ENCODE measurements at regions not wholly inside any gene's neighbourhood (a gene's known extent, or its start where the extent isn't known, plus 50 kb on each side); places are given as distances from the start of the nearest gene placed in this dataset.

- Histone ChIP-seq H3K4me2 (ENCODE audit: insufficient read depth, low read length) (no peak overlapping the region), H3K4me1 (ENCODE audit: insufficient read depth, low read length) (no peaks in the 10 kb centered on the region), H3K27ac (ENCODE audit: low read length) (no peak overlapping the region), H3K4me3 (ENCODE audit: low read depth in 1 of 2, low read length in 2 of 2) (no peak overlapping the region), H3K36me3 (ENCODE audit: insufficient read depth, low read length) (no peaks in the 10 kb centered on the region), H2AFZ (ENCODE audit: low read depth, low read length) (no peak overlapping the region), H3K79me2 (ENCODE audit: insufficient read depth, low read length) (no peaks in the 10 kb centered on the region), H3K27me3 (ENCODE audit: insufficient read depth, low read length, poor library complexity) (peaks cover 4% of the 10 kb centered on the region), H3K9ac (ENCODE audit: low read depth, low read length) (no peak overlapping the region), H3K9me3 (ENCODE audit: insufficient read depth, low read length, severe bottlenecking) (no peaks in the 10 kb centered on the region), H4K20me1 (ENCODE audit: insufficient read depth, low read length) (no peaks in the 10 kb centered on the region; the same call in 1 of the 2 replicates)
- DNase-seq: no peak
- TF ChIP-seq CTCF (IDR thresholded peaks at IDR 0.05; ENCODE audit: borderline replicate concordance, extremely low read depth, low read length, poor library complexity, severe bottlenecking): no peak
- no peak for TF ChIP-seq EZH2 (IDR thresholded peaks at IDR 0.05; ENCODE audit: borderline replicate concordance, low read depth, low read length, severe bottlenecking)
- ATAC-seq (ENCODE audit: insufficient read depth, low read depth): no peak
Measured at GRCh38 chr2:120564213-120565094, 171.2 kb upstream of the GLI2 start.

- no peak for DNase-seq
- H3K9me3 ChIP-seq (ENCODE audit: insufficient read depth, low read length, severe bottlenecking): no peaks in the 10 kb centered on the region
- no peak overlapping the region for H3K4me3 ChIP-seq (ENCODE audit: low read depth in 1 of 2, low read length in 2 of 2)
- H3K27ac ChIP-seq (ENCODE audit: low read length): no peak overlapping the region
- no peak for ATAC-seq (ENCODE audit: insufficient read depth, low read depth)
- TF ChIP-seq CTCF (IDR thresholded peaks at IDR 0.05; ENCODE audit: borderline replicate concordance, extremely low read depth, low read length, poor library complexity, severe bottlenecking) (no peak), EZH2 (IDR thresholded peaks at IDR 0.05; ENCODE audit: borderline replicate concordance, low read depth, low read length, severe bottlenecking) (no peak)
- H3K27me3 ChIP-seq (ENCODE audit: insufficient read depth, low read length, poor library complexity): peaks cover 4% of the 10 kb centered on the region
- H3K4me2 ChIP-seq (ENCODE audit: insufficient read depth, low read length): no peak overlapping the region
- no peak overlapping the region for H2AFZ ChIP-seq (ENCODE audit: low read depth, low read length)
- no peaks in the 10 kb centered on the region for H3K4me1 ChIP-seq (ENCODE audit: insufficient read depth, low read length)
- H3K9ac ChIP-seq (ENCODE audit: low read depth, low read length): no peak overlapping the region
- no peaks in the 10 kb centered on the region for H3K79me2 ChIP-seq (ENCODE audit: insufficient read depth, low read length)
- no peaks in the 10 kb centered on the region; the same call in 1 of the 2 replicates for H4K20me1 ChIP-seq (ENCODE audit: insufficient read depth, low read length)
- H3K36me3 ChIP-seq (ENCODE audit: insufficient read depth, low read length): no peaks in the 10 kb centered on the region
Measured at GRCh38 chr2:120565095-120565460, 170.6 kb upstream of the GLI2 start.

- no peak for DNase-seq
- Histone ChIP-seq H3K9me3 (ENCODE audit: insufficient read depth, low read length, severe bottlenecking) (no peaks in the 10 kb centered on the region), H3K27ac (ENCODE audit: low read length) (no peak overlapping the region), H3K4me3 (ENCODE audit: low read depth in 1 of 2, low read length in 2 of 2) (no peak overlapping the region), H2AFZ (ENCODE audit: low read depth, low read length) (no peak overlapping the region), H3K9ac (ENCODE audit: low read depth, low read length) (no peak overlapping the region), H3K4me2 (ENCODE audit: insufficient read depth, low read length) (no peak overlapping the region), H3K36me3 (ENCODE audit: insufficient read depth, low read length) (no peaks in the 10 kb centered on the region), H3K79me2 (ENCODE audit: insufficient read depth, low read length) (no peaks in the 10 kb centered on the region), H3K4me1 (ENCODE audit: insufficient read depth, low read length) (no peaks in the 10 kb centered on the region), H3K27me3 (ENCODE audit: insufficient read depth, low read length, poor library complexity) (peaks cover 1% of the 10 kb centered on the region), H4K20me1 (ENCODE audit: insufficient read depth, low read length) (no peaks in the 10 kb centered on the region; the same call in 1 of the 2 replicates)
- TF ChIP-seq EZH2 (IDR thresholded peaks at IDR 0.05; ENCODE audit: borderline replicate concordance, low read depth, low read length, severe bottlenecking) (no peak), CTCF (IDR thresholded peaks at IDR 0.05; ENCODE audit: borderline replicate concordance, extremely low read depth, low read length, poor library complexity, severe bottlenecking) (no peak)
- ATAC-seq (ENCODE audit: insufficient read depth, low read depth): no peak
Measured at GRCh38 chr2:120565929-120566328, 169.7 kb upstream of the GLI2 start.
